NCI-H82 treated with DMSO at 0.1 percent for 48 hours (cell line): ENCODE measurements at regions not wholly inside any gene's neighbourhood (a gene's known extent, or its start where the extent isn't known, plus 50 kb on each side); places are given as distances from the start of the nearest gene placed in this dataset.
"Not testable (repeated sequence)": the region's sequence is repeated elsewhere in the genome, so short reads cannot be mapped to it uniquely, and the experiment has no call there.

Source experiments
- DNase-seq: peaks from one replicate; lab custom pipeline; 2025; ENCODE audit not compliant: unreplicated experiment; lab: John Stamatoyannopoulos, UW

DNA sequence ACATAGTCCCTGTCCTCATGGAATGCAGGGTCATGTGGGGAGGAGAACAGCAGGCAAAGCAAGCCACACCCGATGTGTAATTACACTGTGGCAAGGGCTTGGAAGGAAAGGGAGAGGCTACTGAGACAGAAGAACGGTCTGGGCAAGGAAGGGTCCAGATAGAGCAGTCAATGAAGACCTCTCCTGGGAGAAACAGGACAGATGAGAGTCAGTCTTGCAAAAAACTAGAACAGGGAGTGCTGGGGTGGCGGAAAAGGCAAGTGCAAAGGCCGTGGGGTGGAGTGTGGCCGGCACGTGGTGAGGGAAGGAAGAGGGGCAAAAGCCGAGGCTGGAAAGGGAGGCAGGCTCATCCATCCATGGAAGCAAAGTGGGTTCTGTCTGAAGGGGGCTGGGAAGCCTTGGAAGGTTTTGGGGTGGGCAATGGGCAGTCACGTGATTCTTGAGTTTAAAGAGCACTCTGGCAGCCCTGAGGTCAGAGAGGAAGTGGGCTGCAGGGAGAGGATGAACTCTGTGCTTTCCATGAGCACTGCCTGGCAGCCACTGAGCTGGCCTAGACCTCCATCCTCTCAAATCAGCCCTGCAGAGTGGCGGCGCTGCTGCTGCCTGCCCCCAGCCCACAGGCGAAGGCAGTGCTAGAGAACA is 182.2 kb downstream of the INHBB start:
- DNase-seq, result no peak

DNA sequence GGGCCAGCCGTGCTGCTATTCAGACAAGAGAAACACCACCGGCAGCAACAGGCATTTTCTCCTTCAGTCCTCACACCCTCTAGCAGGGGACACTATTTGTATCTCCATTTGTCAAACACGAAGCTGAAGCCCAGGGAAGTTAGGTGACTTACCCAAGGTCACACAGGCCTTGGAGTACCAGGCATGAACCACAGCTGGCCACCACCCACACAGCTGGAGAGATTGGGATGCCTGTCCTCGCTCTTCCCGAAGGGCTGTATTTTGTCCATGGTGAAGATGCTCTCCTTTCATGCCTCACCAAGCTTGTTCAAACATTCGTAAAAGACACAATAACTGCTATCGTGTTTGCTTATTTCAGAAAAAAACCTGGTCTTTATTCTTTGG is 182.7 kb downstream of the INHBB start:
- no peak for DNase-seq

DNA sequence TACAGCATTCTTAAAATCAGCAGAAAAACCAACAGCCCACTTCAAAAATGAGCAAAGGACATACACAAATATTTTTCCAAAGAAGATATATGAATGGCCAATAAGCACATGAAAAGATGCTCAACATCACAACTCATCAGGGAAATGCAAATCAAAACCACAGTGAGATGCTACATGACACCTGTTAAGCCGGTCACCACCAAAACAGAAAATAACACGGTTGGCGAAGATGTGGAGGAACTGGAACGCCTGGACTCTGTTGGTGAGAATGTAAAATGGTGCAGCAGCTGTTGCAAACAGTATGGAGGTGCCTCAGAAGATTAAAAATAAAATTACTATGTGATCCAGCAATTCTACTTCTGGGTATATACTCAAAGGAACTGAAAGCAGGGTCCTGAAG is 184.8 kb downstream of the INHBB start:
- DNase-seq, result no peak

DNA sequence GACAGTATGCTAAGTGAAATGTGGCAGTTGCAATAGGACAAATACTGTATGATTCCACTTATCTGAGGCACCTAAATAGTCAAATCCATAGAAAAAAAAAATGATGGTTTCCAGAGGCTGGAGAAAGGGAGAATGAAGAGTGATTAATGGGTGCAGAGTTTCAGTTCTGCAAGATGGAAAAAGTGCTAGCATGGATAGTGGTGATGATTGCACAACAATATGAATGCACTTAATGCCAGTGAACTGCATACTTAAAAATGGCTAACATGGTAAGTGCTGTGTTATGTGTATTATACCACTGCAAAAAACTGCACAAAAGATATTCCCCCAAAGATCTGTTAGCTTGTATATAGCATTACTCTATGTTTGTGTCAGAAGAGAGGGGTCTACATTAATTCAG is 185.4 kb downstream of the INHBB start:
- no peak for DNase-seq

DNA sequence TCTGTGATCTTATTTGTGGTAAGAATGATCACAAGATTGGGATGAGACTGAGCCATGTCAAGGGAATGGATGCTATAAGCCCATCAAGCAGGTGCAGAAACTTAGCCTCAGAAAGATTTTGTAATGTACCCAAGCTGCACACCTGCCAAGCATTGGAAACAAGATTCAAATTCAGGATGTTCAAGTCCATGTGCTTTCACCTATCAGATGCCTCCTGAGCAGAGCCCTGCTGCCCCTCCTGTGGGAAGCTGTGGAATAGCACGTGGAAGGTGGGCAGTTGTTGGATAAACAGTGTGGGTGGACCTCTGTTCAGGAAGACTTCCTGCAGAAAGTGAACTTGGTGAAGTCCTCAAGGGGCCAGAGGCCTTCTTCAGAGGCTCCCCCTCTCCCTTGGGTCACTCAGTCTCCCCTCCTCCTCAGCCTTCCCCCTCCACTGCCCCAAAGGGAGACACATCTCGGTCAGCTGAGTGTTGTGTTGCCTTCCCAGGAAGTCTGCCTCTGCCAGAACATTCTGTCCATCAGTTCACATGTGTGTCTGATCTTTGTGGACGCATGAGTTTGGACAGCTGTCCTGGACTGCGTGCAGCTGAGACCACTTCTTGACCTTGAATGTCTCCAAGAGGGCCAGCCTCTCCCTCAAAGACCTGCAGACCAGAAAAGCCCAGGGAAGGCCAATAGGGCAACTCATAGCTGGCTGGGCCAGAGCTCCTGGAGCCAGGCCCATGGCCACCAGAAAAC is 186.1 kb downstream of the INHBB start:
- no peak for DNase-seq

DNA sequence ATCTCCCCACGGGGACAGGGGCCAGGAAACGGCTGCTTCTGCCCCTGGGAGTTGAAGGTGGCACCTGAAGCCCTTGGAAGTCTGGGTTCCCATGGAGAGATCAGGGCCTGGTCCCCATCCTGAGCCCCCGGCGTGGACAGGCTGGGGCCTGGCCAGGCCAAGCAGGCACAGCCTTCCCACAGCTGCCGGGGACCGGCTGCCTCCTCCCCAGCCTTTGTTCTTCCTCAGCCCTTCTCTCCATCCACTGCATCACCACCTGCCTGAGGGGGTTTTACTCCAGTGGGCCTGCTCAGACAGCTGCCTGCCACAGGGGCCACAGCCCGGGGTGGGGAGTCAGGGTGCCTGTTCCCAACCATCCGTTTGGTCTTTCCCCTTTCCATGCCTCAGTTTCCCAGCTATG is 187.7 kb downstream of the INHBB start:
- DNase-seq, result no peak

DNA sequence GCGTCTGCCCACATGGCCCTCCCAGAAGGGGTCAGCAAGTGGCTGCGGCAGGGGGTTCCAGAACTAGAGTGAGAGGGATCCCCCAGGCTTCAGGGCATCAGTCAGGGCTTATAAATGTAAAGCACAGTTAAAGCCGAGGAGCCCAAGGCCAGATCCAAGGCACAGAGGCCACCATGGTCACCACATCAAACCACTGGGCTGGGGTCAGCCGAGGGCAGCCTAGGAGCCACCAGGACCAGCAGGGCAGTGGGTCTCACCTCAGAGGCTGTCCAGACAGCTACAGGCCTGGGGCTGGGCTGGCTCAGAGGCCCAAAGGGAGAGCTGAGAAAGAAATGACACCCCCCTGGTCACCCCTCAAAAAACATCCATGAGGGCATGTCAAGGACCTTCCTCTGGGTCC is 188.5 kb downstream of the INHBB start:
- no peak for DNase-seq

DNA sequence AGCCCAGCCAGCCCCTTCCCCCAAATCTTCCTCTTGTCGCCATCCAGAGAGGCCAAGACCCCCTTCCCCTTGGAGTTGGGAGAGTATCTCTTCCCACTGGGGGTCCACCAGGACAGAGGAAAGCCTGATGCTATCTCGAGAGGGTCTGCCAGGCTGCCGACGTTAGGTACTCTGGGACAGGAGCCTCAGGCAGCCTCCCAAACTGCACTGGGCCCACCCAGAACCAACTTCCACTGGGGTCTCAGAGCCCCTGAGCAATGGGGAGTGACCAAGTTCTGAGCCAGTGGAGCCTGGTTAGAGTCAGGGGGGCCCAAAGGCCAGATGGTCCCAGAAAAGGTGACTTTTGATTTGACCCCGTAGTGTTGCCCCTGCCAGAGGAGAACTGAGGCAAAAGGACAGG is 189.1 kb downstream of the INHBB start:
- DNase-seq, result no peak

DNA sequence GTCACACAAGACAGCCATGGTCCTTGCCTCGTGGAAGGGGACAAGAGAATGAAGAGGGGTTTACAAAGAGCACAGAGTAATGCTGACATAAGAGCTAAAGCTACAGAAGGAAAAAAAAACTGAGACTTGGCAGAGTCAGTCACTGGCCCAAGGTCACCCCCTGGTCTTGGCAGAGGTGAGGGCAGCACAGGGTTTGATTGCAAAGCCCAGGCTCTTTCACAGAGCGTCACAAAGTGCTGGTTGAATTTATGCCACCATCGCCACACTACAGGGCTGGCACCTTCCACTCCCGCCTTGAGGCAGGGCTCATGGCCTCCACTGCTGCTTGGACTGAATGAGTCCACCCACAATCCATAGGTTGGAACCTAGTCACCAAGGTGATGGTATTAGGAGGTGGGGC is 190.2 kb downstream of the INHBB start:
- no peak for DNase-seq

DNA sequence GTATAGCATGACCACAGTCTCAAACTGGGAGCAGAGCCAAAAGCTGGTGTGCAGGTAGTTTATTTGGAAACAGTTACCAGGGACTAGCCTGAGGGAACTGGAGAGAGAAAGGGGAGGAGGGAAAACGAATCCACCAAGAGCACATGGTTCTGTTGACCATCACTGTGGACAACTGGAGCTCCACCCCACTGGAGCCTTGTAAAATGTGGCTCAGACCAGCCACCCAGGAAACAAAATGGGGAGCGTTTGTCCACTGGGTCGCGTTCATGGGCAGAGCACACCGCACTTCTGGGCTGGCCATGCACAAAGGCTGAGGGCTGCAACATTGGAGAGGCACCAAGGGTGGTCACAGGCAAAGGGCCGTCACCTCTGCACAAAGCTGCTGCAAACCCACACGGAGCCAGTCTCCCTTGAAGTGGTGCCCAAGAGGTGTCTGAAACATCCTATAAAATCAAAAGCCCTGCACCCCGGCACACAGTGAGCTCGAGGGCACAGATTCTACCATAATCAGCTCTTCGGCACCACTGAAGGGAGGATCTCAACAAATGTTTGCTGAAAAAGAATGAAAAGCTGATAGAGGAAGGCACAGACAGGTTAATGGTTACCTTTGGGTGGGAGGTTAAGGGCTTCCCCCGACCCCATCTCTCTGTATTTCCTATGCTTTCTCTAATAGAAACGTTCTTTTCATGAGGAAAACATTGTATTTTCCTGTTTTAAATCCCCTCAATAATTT is 192.9 kb downstream of the INHBB start:
- DNase-seq, result no peak

DNA sequence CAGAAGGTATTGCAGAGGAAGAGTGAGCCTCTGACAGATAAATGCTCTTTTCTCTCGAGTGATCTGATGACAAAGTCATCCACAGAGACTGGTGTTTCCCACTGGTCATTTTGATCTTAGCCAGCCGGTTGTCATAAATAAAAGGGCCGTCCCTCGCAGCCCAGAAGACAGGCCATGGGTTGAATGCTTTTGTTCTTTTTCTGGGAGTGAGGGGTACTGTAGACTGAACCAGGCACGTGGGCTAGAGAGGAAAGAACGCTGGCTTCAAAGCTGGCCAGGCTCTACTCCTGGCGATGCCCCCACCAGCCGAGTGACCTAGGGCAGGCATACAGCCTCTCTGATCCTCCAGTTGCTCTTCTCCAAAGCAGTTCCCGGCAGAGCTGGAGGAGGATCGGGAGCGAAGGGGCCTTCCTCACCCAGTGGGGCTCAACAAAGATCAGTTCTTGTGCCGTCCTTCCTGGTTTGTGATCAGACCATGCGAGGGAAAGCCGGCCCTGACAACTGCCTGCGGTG is 193.5 kb downstream of the INHBB start:
- no peak for DNase-seq

DNA sequence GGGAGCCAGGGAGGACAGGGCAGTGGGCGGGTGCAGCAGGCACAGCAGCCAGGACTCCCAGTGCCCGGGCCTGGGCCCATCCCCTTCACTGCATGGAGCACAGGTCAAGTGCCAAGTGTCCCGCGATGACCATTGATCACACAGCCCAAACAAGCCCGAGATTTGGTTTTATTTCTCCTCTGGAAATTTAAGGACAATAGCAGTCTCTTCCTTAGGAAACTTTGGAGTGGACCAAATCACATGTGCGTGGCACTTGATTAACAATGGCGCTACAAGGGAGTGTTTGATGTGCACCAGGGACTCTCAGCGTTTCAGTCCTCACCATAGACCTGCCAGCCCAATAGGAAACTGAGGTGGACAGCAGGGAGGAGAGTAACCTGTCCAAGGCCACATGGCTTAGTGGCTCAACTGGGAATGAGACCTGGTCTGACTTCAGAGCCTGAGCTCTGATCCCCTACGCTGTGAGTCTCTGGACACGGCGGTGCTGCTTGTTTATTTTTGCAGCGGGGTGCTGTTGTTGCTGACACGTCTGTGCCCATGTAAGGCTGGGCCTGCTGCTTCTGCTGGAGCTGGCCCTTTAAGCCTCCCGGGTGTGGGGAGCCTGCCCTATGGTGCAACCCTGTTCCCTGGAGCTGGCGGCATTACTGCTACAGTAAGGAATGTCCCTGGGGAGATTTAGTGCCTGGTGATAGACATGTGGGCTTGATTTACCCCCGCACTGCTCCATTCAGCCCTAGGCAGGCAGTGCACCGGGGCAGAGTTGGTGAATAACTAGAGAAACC is 194.2 kb downstream of the INHBB start:
- DNase-seq, result peak; percentile 70

DNA sequence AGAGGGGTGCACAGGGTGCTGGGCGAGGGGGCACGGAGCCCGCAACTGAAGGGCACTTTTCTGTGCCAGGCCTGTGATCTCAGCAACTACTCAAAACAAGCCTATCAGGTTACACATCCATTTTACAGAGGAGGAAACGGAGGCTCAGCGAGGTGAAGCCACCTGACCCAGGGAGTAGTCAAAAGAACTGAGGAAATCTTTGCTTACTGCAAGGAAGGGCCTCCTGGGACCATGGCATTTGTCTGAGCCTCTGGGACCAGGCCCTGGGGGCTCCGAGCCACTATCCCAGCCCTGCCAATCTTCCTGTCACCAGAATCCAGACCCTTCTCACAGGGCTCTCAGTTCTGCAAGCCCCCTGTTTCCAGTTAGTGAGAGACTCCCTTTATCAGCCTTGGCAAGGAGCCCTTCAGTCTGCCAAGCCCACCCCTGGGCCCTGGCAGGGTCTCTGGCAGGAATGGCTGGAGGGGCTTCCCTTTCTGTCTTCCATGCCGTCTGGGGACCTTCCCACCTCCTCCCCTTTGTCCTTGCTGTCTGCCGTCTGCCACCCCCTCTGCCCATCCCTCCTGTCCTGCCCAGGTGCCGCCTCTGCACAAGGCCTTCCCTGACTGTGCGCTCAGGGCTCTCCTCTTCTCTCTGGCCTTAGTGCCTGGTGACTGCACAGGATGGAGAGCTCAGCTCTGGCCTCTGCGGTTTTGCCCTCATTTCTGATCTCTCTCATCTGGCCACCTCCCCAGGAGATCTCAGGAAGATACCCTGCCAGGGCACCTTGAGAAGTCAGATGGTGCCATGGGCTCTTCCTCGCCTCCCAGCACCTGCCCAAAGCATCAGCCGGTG is 194.7 kb upstream of the GLI2 start:
- DNase-seq, result no peak

DNA sequence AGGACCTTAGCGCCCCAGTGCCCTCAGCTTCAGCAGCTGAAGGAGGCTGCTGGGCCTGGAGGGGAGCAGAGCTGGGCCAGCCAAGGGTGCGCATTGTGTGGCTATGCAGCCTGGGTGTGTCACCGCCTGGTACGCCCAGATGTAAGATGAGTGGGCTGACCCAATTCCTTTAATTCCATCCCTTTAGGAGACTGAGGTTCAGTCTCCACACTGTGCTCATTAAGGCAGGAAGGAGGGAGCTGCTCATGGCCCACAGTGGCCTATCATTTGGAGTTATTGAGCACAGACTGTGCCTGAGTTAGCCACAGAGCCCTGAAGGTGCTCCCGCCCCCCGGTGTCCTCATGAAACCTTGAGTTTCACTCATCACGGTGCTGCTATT is 194.1 kb upstream of the GLI2 start:
- DNase-seq, result no peak

DNA sequence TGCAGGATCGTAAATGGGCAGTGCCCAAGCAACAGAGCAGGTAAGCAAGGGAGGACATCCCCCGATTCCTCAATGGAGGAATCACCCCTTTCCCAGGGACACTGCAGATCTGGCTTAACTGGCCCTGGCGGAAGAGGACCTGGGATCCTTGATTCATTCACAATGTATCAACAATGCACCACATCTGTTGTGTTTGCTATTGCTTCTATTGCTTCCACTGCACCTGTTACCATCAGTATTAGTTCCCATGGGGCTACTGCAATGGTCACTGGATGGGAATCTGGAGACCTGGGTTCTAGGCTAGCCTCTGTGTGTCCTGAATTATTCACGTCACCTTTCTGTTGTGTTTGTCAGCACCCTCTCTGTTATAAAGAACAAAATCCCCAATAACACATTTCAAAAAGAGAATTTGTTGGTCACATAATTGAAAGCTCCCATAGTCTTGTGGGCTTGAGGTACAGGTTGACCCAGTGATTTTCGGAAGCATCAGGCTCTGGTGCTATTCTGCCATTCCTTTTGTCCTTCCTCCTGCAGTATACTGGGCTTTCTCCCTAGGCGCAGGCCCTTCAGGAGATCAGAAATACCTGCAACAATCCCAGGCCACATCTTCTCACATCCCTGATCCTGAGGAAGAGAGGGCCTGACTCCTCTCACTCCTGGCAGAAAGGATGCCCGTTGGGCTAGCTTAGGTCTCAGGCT is 193.5 kb upstream of the GLI2 start:
- DNase-seq, result no peak

DNA sequence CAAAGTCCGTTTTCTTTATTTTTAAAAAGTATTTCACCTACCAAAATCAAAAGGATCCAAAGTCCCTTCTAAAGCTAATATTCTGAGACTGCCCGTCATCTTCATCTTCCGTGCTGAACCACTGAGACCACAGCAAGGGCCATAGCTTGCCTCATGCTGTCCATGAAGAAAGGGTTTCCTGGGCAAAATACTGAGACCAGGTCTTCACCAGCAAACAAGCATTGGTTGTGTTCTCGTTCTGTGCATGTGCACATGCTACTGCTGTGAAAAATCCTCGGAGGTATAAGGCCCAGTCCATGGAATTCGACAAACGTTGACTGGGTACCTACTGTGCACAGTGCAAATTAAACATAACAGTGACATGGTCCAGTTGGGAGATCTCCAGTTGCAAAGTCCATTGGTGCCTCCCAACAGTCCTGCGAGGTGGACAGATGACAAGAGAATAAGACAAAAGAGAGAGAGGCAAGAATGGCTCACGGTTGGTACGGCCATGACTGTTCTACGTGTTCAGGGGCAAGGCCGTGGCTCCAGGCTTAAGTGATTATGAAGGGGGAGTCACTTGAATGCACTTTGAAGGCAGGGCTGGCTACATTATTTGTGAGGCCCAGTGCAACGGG is 192.6 kb upstream of the GLI2 start:
- no peak for DNase-seq

DNA sequence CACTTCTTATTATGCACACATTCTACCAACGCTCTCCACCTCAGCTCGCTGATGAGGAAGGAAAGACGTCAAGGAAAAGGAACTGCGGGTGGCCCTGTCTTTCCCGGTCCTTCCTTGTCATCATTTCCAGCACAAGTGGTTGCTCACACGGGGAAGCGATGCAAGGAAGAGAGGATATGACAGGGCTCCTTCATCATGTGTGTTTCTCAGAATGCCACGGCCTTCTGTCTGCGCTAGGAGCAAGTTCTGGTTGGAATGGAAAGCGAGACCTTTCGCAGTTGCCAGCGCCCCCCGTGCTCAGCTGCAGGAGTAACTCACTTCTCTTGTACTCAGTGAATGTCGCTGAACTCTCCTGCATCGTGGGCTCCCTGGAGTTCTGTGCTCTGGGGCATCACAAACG is 191.8 kb upstream of the GLI2 start:
- no peak for DNase-seq

DNA sequence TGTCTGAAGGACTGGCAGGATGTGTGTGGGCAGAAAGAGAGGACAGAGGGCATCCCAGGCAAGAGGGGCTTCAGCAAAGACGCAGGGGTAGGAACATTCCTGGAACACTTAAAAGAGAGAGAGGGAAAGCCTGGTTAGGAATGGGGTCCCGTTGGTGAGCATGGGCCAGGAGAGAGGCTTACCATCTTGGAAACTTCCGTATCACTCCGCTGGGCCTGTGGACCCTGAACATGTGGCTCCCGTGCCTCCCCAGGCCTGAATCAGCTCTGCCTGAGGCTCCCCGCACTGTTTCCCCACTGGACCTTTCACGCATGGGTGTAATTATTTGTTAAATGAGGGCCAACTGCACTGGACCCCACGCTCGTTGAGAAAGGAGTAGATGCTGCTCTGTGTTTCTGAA is 191.1 kb upstream of the GLI2 start:
- DNase-seq, result no peak

DNA sequence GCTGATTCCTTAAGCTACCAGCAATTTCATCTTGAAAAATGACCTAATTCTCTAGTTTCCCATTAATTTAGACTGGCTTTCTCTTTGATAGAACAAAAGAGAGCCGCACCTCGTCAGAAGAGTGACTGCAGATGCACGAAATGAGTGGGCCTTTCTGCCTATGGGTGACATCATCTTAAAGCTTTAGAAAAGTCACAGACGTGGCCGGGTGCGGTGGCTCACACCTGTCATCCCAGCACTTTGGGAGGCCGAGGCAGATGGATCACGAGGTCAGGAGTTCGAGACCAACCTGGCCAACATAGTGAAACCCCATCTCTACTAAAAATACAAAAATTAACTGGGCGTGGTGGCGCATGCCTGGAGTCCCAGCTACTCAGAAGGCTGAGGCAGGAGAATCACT is 190.7 kb upstream of the GLI2 start:
- not testable (repeated sequence) for DNase-seq
